GM21381 (cell line): ENCODE measurements at regions not wholly inside any gene's neighbourhood (a gene's known extent, or its start where the extent isn't known, plus 50 kb on each side); places are given as distances from the start of the nearest gene placed in this dataset.

Source experiments
- ATAC-seq: cut with Tn5 transposase; IDR thresholded peaks from one replicate; pipeline ENCODE4 v1.9.1; 2021; ENCODE audit warnings: mild to moderate bottlenecking, moderate library complexity; ENCODE audit not compliant: unreplicated experiment

DNA sequence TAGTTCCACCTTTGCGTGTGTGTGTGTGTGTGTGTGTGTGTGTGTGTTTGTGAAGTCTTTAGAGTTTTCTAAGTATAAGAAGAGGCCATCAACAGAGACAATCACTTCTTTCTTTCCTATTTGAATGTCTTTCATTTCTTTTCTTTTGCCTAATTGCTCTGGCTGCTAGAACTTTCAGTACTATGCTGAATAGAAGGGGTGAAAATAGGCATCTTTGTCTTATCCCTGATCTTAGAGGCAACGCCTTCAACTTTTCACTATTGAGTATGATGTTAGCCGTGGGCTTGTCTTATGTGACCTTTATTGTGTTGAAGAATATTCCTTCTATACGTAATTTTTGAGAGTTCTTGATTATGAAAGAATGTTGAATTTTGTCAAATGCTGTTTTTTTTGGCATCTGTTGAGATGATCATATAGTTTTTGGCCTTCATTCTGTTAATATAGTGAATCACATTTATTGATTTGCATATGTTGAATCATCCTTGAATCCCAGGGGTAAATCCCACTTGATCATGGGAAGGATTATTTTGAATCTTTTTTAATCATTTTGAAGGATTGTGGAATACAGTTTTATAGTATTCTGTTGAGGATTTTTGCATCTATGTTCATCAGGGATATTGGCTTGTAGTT lies 134.8 kb upstream of the CD180 start:
- ATAC-seq = no peak

DNA sequence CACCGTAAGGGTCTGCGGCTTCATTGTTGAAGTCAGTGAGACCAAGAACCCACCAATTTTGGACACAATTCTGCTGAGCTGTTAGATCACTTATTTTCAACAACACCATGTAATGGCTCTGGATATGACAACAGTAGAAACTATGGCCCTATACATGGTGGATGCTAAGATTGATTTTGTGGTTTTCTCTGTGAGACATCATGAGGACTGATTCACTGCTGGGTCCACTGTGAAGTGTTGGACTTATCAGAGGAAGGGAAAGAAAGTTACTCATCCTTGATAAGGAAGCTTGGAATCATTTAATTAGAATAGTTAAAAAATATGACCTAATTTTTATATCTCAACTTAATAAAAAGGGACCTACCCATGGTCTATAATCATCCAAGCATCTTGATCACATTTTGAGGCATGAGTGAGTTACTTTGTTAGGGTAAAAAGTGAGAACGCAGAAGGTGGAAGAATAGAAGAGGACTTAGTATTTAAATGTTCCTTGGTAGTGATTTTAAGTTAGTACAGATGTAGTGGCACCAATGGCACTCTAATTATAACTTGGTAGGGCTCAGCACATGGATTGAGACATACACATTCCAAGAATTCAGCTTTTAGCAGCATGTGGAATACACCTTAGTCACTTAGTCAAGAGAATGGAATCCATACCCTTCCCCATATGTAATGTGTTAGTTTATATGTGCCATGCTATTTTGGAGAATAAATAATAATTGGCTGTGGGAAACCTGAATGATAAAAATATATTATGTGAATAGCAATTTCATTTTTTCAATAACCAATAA lies 123.5 kb upstream of the CD180 start:
- no peak for ATAC-seq

DNA sequence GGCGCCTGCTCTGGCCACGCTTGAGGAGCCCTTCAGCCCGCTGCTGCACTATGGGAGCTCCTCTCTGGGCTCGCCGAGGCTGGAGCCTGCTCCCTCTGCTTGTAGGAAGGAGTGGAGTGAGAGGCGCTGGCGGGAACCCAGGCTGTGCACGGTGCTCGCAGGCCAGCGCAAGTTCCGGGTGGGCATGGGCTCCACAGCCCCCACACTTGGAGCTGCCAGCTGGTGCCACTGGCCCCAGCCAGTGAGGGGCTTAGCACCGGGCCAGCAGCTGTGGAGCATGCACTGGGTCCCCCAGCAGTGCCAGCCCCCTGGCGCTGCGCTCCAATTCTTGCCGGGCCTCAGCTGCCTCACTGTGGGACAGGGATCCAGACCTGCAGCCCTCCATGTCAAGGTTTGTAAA lies 122.1 kb upstream of the CD180 start:
- no peak for ATAC-seq

DNA sequence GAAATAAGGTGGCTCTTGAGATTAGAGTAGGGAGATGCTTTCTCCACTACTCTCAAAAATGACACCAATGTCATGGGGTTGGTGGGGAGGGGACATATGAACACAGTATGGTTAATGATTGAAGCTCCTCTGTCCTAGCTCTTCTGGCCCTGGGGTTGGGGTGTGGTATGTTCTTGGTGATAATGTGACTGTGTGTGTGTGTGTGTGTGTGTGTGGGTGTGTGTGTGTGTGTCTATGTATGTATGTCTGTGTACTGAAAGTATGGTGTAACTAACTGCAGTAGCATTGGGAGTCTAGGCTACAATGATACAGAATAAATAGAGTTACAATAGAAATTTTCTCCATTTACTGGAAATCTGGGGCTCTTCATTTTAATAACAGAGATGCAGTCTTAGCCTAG lies 121.0 kb upstream of the CD180 start:
- ATAC-seq = no peak

- no peak for ATAC-seq
These were observed 120.1 kb upstream of the CD180 start for GRCh38 chr5:67316695-67317094.

GRCh38 chr5:67315082-67315989 lies 118.7 kb upstream of the CD180 start:
- ATAC-seq = no peak

- ATAC-seq = no peak
These were observed 115.1 kb upstream of the CD180 start for GRCh38 chr5:67311701-67312100.

DNA sequence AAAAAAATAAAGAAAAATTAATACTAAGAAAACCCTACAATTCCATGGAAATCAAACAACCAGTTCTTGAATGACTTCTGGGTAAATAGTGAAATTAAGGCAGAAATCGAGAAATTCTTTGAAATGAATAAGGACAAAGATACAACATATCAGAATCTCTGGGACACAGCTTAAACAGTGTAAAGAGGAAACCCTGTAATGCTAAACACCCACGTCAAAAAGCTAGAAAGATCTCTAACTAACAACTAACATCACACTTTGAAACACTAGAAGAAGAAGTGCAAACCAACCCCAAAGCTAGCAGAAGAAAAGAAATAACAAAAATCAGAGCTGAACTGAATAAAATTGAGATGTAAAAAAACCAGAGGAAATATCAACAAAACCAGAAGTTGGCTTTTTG lies 114.6 kb upstream of the CD180 start:
- no peak for ATAC-seq

GRCh38 chr5:67310740-67311139 lies 114.1 kb upstream of the CD180 start:
- ATAC-seq = no peak

GRCh38 chr5:67310169-67310568 lies 113.6 kb upstream of the CD180 start:
- no peak for ATAC-seq

- no peak for ATAC-seq
These were observed 112.5 kb upstream of the CD180 start for GRCh38 chr5:67308988-67309688.

DNA sequence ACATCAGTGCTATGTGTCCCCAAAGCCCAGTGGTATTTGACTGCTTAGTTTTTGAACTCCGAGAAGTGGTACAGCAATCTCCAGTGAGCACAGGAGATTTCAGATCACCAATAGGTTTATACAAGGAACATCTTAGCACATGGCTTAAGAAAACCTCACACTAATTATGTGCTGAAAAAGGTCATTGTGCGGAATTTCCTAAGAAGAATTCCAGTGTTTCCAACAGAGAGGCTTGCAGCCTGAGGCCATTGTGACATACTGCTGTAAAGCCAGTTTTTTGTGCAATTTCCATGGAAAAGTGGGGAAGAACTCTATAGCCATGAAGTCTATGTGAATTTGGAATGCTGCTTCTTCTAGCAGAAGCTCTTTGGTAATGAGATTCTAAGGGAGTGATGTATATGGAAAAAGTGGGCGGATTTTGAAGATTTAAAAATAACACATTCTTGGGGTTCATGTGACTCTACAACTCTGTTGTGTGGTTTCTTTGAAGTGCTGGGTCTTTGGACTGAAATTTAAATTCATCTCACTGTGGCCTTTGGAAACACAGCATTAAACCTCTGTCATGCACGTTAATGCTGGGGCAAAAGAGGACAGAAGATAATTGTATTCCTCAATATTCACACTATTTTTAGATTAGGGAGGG lies 110.5 kb upstream of the CD180 start:
- ATAC-seq = no peak

DNA sequence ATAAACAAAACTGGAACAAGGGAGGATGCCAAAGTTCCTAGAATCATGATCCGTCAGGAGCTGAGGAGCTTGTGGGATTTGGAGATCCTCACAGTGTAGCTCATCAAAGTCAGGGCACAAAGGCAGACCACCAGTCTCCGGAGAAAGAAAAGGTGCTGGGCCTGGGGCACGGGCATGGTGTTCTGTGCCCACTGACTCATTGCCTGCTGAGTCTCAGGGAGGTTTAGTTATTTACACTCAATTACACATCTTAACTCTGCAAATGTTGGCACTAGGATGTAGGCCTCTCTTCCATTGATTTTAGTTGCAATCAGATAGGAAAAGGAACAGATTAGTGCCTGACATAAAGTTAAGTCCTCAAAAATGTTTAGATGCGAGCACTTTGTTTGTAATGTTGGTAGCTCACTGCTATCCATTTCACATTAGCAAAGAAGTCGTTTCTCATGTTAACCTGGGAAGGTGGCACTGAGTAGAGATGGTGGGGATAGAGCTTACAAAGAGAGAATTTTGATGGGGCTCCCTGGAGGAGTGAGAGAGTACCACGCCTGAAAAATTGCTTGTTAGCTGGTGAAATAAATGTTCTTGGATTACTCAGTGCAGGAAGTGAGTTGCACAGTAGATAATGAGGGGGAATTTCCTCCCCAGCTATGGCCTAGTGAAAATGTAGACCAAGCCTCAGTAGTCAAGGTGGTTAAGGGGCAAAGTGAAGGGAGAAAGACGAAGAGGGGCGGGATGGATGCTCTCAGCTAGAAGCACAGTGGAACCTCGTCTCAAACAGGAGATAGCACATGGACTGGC lies 109.5 kb upstream of the CD180 start:
- no peak for ATAC-seq

- ATAC-seq = no peak
These were observed 108.8 kb upstream of the CD180 start for GRCh38 chr5:67305401-67305800.

- ATAC-seq = no peak
These were observed 106.8 kb upstream of the CD180 start for GRCh38 chr5:67303356-67303755.

DNA sequence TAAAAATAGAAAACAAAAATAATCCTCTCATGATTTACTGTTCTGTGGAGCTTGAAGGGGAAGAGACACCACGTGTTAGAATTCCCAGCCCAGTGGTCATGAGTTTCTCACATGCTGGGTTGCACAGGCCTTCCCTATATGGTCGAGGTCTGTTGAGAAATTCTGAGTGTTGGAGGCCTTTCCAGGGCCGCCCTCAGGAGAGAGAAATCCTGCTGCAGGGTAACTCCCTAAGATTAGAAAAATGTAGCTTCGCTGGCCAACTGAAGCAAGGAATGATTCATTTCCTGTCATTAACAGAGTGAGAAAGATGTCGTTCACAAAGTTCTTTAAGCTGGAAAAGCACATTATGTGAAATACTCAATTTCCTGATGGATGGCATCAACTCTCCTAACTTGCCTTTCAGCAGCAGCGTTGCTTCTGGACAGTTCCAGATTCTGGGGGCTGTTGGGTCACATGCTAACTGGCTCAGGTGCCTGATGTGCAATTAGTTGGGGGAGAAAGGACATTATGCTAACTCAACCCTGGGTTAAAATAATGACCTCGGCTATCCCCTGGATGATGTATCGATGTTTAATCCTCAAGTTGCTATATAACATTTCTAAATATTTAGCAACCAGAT lies 104.8 kb upstream of the CD180 start:
- ATAC-seq = no peak

- no peak for ATAC-seq
These were observed 103.7 kb upstream of the CD180 start for GRCh38 chr5:67300326-67300725.

GRCh38 chr5:67299231-67299735 lies 102.7 kb upstream of the CD180 start:
- no peak for ATAC-seq
